Liver (tissue), 3 donors: ENCODE measurements at regions not wholly inside any gene's neighbourhood (a gene's known extent, or its start where the extent isn't known, plus 50 kb on each side); places are given as distances from the start of the nearest gene placed in this dataset.

Experiments
- HNF4A ChIP-seq, 2 donors: conservative IDR thresholded peaks; 2 replicates each; pipeline ENCODE4 v1.6.1; 2016; ENCODE audit warnings: antibody characterized with exemption in 2 of 2, mild to moderate bottlenecking in 2 of 2
- HNF4G ChIP-seq: IDR thresholded peaks from 2 replicates; pipeline ENCODE4 v1.6.1; 2016; ENCODE audit warnings: antibody characterized with exemption
- NR2F2 ChIP-seq: IDR thresholded peaks from 2 replicates; pipeline ENCODE4 v1.6.1; 2016; ENCODE audit warnings: antibody characterized with exemption
- SP1 ChIP-seq: IDR thresholded peaks from 2 replicates; pipeline ENCODE4 v1.6.1; 2018; ENCODE audit warnings: antibody characterized with exemption, mild to moderate bottlenecking
- TAF1 ChIP-seq: conservative IDR thresholded peaks from 2 replicates; pipeline ENCODE4 v1.6.1; 2016; ENCODE audit warnings: antibody characterized with exemption, mild to moderate bottlenecking
- TF ChIP-seq, protein P1 (sequence below): fragments of 150-350 bp; IDR thresholded peaks from 2 replicates; pipeline ENCODE4 v1.5.1; 2017; ENCODE audit warnings: improper control_type of control experiment, low read depth, low read length; ENCODE audit not compliant: missing input control
- TF ChIP-seq, protein P2 (sequence below): IDR thresholded peaks from 2 replicates; pipeline ENCODE4 v1.6.1; 2016; ENCODE audit warnings: antibody characterized with exemption
- TF ChIP-seq, protein P3 (sequence below): IDR thresholded peaks from 2 replicates; pipeline ENCODE4 v1.6.1; 2016; ENCODE audit warnings: antibody characterized with exemption, mild to moderate bottlenecking
- donor health status: healthy.
- donor health status: healthy.

DNA sequence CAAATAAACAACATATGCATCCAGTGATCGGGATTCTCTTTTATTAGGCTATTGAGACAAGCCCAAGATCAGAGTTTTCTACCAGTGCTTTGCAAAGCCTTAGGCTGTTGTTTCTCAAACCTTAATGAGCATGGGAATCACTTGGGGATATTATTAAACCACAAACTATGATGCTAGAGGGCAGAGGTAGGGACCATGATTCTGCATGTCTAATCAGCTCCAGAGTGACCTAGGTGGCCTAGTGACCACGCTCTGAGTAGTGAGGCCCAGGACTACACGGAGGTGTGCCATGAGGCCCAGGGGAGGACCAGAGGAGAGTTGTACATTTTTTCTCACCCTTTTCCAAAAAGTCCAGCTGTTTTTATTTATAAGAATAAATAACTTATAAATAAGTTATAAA lies 298.5 kb upstream of the TLE4 start:
- TF ChIP-seq, protein P1, sequence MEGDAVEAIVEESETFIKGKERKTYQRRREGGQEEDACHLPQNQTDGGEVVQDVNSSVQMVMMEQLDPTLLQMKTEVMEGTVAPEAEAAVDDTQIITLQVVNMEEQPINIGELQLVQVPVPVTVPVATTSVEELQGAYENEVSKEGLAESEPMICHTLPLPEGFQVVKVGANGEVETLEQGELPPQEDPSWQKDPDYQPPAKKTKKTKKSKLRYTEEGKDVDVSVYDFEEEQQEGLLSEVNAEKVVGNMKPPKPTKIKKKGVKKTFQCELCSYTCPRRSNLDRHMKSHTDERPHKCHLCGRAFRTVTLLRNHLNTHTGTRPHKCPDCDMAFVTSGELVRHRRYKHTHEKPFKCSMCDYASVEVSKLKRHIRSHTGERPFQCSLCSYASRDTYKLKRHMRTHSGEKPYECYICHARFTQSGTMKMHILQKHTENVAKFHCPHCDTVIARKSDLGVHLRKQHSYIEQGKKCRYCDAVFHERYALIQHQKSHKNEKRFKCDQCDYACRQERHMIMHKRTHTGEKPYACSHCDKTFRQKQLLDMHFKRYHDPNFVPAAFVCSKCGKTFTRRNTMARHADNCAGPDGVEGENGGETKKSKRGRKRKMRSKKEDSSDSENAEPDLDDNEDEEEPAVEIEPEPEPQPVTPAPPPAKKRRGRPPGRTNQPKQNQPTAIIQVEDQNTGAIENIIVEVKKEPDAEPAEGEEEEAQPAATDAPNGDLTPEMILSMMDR: no peak
- TF ChIP-seq NR2F2 (no peak), HNF4G (no peak), SP1 (no peak), HNF4A (conservative IDR thresholded peaks at IDR 0.05) (no peak), TAF1 (no peak)
- TF ChIP-seq, protein P2, sequence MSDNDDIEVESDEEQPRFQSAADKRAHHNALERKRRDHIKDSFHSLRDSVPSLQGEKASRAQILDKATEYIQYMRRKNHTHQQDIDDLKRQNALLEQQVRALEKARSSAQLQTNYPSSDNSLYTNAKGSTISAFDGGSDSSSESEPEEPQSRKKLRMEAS: no peak
- TF ChIP-seq, protein P3, sequence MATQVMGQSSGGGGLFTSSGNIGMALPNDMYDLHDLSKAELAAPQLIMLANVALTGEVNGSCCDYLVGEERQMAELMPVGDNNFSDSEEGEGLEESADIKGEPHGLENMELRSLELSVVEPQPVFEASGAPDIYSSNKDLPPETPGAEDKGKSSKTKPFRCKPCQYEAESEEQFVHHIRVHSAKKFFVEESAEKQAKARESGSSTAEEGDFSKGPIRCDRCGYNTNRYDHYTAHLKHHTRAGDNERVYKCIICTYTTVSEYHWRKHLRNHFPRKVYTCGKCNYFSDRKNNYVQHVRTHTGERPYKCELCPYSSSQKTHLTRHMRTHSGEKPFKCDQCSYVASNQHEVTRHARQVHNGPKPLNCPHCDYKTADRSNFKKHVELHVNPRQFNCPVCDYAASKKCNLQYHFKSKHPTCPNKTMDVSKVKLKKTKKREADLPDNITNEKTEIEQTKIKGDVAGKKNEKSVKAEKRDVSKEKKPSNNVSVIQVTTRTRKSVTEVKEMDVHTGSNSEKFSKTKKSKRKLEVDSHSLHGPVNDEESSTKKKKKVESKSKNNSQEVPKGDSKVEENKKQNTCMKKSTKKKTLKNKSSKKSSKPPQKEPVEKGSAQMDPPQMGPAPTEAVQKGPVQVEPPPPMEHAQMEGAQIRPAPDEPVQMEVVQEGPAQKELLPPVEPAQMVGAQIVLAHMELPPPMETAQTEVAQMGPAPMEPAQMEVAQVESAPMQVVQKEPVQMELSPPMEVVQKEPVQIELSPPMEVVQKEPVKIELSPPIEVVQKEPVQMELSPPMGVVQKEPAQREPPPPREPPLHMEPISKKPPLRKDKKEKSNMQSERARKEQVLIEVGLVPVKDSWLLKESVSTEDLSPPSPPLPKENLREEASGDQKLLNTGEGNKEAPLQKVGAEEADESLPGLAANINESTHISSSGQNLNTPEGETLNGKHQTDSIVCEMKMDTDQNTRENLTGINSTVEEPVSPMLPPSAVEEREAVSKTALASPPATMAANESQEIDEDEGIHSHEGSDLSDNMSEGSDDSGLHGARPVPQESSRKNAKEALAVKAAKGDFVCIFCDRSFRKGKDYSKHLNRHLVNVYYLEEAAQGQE: no peak
